Tibial nerve (tissue), 4 donors: ENCODE measurements at regions not wholly inside any gene's neighbourhood (a gene's known extent, or its start where the extent isn't known, plus 50 kb on each side); places are given as distances from the start of the nearest gene placed in this dataset.

ENCODE experiments used
- EP300 ChIP-seq, 2 donors: sonication (generic); formaldehyde crosslinking; IDR thresholded peaks; one replicate each; pipeline ENCODE4 v1.6.1; 2017; ENCODE audit warnings: antibody characterized with exemption in 2 of 2, mild to moderate bottlenecking in 1 of 2
- POLR2A ChIP-seq, 2 donors: fragments of 450-650 bp; IDR thresholded peaks; one replicate each; pipeline ENCODE4 v1.6.1; 2017; ENCODE audit warnings: antibody characterized with exemption in 2 of 2, mild to moderate bottlenecking in 2 of 2, moderate library complexity in 2 of 2
- TF ChIP-seq, protein P1 (sequence below), 5 experiments: fragments of 200-600 bp in 3 of 5; fragments of 450-650 bp in 2 of 5; sonication (generic) in 3 of 5; IDR thresholded peaks; one replicate each; pipeline ENCODE4 v1.5.1; 2016 to 2019; ENCODE audit warnings: antibody characterized with exemption in 5 of 5, mild to moderate bottlenecking in 3 of 5, moderate library complexity in 2 of 5

DNA sequence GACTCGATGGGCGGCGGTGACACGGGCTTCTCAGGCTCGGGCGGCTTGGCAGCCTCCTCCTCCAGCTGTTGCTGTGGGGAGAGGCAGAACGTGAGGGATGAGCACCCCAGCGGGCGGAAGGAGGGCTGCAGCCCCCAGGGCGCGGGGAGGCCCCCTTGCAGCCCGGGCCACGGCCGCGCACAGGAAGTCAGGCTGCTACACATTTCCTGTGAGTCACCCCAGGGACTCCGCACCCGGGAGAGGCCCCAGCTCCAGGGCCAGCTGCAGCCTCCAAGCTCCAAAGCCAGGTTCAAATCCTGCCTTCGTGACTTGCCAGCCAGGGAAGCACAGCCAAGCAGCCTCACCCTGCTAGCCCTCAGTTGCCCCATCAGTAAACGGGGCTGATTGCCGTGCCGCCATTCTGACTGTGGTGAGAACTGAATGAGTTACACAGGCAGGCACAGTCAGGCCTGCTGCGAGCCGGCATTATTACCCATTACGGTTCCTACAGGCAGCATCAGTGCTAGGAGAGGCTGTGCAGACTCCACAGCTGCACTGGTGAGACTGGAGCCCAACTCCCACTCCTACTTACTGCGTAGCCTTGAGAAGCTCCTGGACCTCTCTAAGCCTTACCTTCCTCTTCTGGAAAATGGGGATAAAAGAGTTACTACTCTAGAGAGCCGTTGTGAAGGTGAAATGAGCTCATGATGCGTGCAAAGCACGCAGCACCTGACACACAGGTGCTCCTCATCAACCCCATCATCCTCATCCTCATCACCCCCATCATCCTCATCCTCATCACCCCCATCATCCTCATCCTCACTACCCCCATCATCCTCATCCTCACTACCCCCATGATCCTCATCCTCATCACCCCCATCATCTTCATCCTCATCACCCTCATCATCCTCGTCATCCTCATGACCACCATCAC, 100.9 kb downstream of the NCOR2 start:
- TF ChIP-seq, protein P1, sequence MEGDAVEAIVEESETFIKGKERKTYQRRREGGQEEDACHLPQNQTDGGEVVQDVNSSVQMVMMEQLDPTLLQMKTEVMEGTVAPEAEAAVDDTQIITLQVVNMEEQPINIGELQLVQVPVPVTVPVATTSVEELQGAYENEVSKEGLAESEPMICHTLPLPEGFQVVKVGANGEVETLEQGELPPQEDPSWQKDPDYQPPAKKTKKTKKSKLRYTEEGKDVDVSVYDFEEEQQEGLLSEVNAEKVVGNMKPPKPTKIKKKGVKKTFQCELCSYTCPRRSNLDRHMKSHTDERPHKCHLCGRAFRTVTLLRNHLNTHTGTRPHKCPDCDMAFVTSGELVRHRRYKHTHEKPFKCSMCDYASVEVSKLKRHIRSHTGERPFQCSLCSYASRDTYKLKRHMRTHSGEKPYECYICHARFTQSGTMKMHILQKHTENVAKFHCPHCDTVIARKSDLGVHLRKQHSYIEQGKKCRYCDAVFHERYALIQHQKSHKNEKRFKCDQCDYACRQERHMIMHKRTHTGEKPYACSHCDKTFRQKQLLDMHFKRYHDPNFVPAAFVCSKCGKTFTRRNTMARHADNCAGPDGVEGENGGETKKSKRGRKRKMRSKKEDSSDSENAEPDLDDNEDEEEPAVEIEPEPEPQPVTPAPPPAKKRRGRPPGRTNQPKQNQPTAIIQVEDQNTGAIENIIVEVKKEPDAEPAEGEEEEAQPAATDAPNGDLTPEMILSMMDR (IDR thresholded peaks at IDR 0.05), result peak in 1 of 5 experiments; percentile 30
- TF ChIP-seq POLR2A (IDR thresholded peaks at IDR 0.05), result no peak
- TF ChIP-seq EP300 (IDR thresholded peaks at IDR 0.05), result no peak
